ENCODE measurements at regions not wholly inside any gene's neighbourhood (a gene's known extent, or its start where the extent isn't known, plus 50 kb on each side); places are given as distances from the start of the nearest gene placed in this dataset.

- TF ChIP-seq CTCF (conservative IDR thresholded peaks at IDR 0.05) (no peak), EZH2 (IDR thresholded peaks at IDR 0.05; ENCODE audit: low read depth) (no peak)
These were observed 387.1 kb downstream of the DHX35 start for GRCh38 chr20:39349240-39349639.
